ENCODE measurements at regions not wholly inside any gene's neighbourhood (a gene's known extent, or its start where the extent isn't known, plus 50 kb on each side); places are given as distances from the start of the nearest gene placed in this dataset.

GRCh38 chr2:16400127-16400623, 265.5 kb downstream of the CYRIA start:
- TF ChIP-seq, protein P1, sequence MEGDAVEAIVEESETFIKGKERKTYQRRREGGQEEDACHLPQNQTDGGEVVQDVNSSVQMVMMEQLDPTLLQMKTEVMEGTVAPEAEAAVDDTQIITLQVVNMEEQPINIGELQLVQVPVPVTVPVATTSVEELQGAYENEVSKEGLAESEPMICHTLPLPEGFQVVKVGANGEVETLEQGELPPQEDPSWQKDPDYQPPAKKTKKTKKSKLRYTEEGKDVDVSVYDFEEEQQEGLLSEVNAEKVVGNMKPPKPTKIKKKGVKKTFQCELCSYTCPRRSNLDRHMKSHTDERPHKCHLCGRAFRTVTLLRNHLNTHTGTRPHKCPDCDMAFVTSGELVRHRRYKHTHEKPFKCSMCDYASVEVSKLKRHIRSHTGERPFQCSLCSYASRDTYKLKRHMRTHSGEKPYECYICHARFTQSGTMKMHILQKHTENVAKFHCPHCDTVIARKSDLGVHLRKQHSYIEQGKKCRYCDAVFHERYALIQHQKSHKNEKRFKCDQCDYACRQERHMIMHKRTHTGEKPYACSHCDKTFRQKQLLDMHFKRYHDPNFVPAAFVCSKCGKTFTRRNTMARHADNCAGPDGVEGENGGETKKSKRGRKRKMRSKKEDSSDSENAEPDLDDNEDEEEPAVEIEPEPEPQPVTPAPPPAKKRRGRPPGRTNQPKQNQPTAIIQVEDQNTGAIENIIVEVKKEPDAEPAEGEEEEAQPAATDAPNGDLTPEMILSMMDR (IDR thresholded peaks at IDR 0.05; ENCODE audit: low read depth, low read length): no peak

DNA sequence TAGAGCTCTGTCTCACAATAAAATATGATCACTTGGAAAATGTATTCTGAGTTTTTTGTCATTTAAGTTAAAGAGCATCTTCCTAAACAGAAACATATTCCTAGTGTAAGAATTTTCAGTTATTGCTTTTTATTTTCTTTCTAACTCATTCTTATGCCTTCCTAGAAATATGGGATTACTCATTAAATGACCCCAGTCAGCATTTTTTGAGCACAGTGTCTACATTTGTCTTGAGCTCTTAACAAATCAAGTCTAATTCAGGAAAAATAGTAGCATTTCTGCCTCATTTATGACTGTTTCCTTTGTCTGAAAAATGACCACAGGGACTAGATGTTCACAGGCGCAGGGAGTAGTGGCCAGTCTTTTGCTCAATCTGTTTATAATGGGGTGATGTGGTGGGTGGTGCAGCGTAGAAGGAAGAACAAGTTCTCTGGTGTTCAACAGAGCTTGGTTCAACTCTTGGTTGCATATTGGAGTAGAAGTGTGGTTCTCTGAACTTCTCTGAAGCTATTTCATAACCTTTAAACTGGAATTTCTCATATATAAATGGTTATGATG, 267.1 kb downstream of the CYRIA start:
- TF ChIP-seq, protein P1 (IDR thresholded peaks at IDR 0.05; ENCODE audit: low read depth, low read length): no peak
- no peak overlapping the region for H3K4me3 ChIP-seq (ENCODE audit: low read depth, low read length)

More at GRCh38 chr2:16400127-16400623, 265.5 kb downstream of the CYRIA start:
- no peak overlapping the region for H3K4me3 ChIP-seq (ENCODE audit: low read depth, low read length)

DNA sequence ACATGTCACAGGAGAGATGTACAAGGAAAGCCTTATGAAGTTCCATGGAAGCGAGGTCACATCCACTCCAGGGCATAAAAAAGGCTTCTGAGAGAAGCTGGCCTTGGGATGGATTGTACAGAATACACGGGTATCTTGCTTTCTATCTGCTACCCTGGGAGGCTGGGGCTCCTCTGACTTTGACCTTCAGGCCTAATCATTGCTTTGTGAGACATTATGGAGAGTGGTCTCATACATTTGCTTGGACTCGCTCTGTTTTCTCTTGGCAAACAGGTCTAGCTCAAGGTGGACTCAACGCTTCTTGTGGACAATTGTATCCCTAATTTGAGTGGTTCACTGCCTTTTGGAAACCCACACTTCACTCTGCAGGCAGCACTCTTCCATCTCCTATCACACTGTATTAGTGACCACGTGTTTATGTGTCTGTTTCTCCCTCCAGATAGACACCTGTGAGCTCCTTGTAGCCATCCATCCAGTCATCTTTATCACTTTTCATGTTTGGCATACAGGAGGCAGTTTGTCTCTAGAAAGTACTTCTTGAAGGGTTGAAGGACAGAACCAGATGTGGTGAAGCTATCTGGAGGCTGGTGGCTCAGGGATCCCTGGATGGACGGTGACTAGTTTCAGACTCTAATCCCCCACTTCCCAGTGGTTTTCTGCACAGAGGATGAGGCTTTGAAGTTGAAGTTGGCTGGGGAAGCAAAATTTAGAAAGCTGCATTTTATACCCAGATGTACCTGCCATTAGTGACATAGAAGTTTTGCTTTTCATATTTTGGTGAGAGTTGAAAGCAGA, 267.8 kb downstream of the CYRIA start:
- TF ChIP-seq, protein P1 (IDR thresholded peaks at IDR 0.05; ENCODE audit: low read depth, low read length): no peak

DNA sequence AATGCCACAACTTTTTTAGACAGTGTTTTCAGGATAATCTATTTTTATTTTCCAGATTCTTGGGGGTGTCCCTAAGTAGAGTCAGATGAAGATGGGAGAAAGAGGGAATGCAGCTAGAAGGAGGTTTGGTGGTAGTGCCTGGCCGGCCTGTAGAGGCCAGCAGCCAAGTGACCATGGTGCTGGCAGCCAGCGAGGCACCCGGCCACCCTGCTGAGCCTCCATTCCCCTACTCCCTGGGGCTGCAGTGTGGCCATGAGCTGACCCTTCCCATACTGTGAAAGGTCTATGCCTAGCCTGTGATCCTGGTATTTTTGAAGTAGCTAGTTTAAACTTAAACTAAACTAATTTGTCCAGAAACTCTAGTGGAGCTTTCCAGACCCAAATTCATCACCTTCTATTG, 268.6 kb downstream of the CYRIA start:
- no peak overlapping the region for H3K4me3 ChIP-seq (ENCODE audit: low read depth, low read length)
- TF ChIP-seq, protein P1 (IDR thresholded peaks at IDR 0.05; ENCODE audit: low read depth, low read length): no peak

More for the DNA sequence above, 267.8 kb downstream of the CYRIA start:
- no peak overlapping the region for H3K4me3 ChIP-seq (ENCODE audit: low read depth, low read length)

DNA sequence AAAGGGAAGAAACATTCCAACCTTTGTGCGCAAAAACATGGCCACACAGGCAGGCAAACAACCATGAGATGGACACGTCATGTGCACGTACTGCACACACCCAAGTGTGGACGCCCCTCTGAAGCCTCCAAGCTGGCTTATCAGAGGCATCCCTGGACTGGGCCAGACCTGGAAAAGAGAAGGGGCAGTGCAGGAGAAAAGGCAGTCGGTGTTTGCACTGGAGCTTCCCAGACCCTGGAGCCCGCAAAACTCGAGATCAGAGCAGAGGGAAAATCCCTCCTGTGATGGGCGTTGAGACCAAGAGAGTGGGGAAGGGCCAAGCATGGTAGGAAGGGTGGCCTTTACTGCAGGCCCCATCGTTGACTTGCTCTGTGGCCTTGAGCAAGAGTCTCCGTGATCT, 269.5 kb downstream of the CYRIA start:
- TF ChIP-seq, protein P1 (IDR thresholded peaks at IDR 0.05; ENCODE audit: low read depth, low read length): no peak
- no peak overlapping the region for H3K4me3 ChIP-seq (ENCODE audit: low read depth, low read length)

- no peak overlapping the region for H3K4me3 ChIP-seq (ENCODE audit: low read depth, low read length)
- TF ChIP-seq, protein P1 (IDR thresholded peaks at IDR 0.05; ENCODE audit: low read depth, low read length): no peak
Measured at GRCh38 chr2:16395601-16396000, 270.0 kb downstream of the CYRIA start.

- TF ChIP-seq, protein P1 (IDR thresholded peaks at IDR 0.05; ENCODE audit: low read depth, low read length): no peak
- no peak overlapping the region for H3K4me3 ChIP-seq (ENCODE audit: low read depth, low read length)
Measured at GRCh38 chr2:16394986-16395550, 270.6 kb downstream of the CYRIA start.
